ENCODE measurements at regions not wholly inside any gene's neighbourhood (a gene's known extent, or its start where the extent isn't known, plus 50 kb on each side); places are given as distances from the start of the nearest gene placed in this dataset.
"Not testable (repeated sequence)": the region's sequence is repeated elsewhere in the genome, so short reads cannot be mapped to it uniquely, and the experiment has no call there.

GRCh38 chr7:123270570-123270969 lies 70.8 kb upstream of the SLC13A1 start:
- CTCF ChIA-PET: no interaction called here
- peaks cover 2% of the 10 kb centered on the region for H3K9me3 Mint-ChIP-seq (ENCODE audit: low read depth)
- no peaks in the 10 kb centered on the region for H3K27me3 Mint-ChIP-seq
- no peak overlapping the region for H3K27ac Mint-ChIP-seq
- no peaks in the 10 kb centered on the region for H3K36me3 Mint-ChIP-seq
- no peak for ATAC-seq
- DNase-seq: no peak
- no peak overlapping the region for H3K4me3 Mint-ChIP-seq
- H3K4me1 Mint-ChIP-seq: no peaks in the 10 kb centered on the region

GRCh38 chr7:123265853-123266252 lies 66.1 kb upstream of the SLC13A1 start:
- ATAC-seq: no peak
- no peaks in the 10 kb centered on the region for H3K36me3 Mint-ChIP-seq
- no peaks in the 10 kb centered on the region for H3K27me3 Mint-ChIP-seq
- H3K4me3 Mint-ChIP-seq: no peak overlapping the region
- DNase-seq: no peak
- no peaks in the 10 kb centered on the region for H3K4me1 Mint-ChIP-seq
- peaks cover 2% of the 10 kb centered on the region for H3K9me3 Mint-ChIP-seq (ENCODE audit: low read depth)
- CTCF ChIA-PET: no interaction called here
- no peak overlapping the region for H3K27ac Mint-ChIP-seq

- H3K27ac Mint-ChIP-seq; ATAC-seq; CTCF ChIA-PET; DNase-seq; H3K4me3 Mint-ChIP-seq; H3K27me3 Mint-ChIP-seq; H3K9me3 Mint-ChIP-seq (ENCODE audit: low read depth); H3K36me3 Mint-ChIP-seq; H3K4me1 Mint-ChIP-seq: not testable (repeated sequence)
Measured at GRCh38 chr7:123264820-123265219, 65.1 kb upstream of the SLC13A1 start.

GRCh38 chr7:123260428-123260960 lies 60.7 kb upstream of the SLC13A1 start:
- no peaks in the 10 kb centered on the region for H3K4me1 Mint-ChIP-seq
- ATAC-seq (no peak), DNase-seq (no peak)
- no peak overlapping the region for H3K4me3 Mint-ChIP-seq
- peaks cover under 1% of the 10 kb centered on the region for H3K9me3 Mint-ChIP-seq (ENCODE audit: low read depth)
- CTCF ChIA-PET: no interaction called here
- no peaks in the 10 kb centered on the region for H3K27me3 Mint-ChIP-seq
- no peak overlapping the region for H3K27ac Mint-ChIP-seq
- no peaks in the 10 kb centered on the region for H3K36me3 Mint-ChIP-seq

- Mint-ChIP-seq H3K4me1 (no peaks in the 10 kb centered on the region), H3K9me3 (ENCODE audit: low read depth) (no peaks in the 10 kb centered on the region), H3K4me3 (no peak overlapping the region), H3K27me3 (no peaks in the 10 kb centered on the region), H3K36me3 (no peaks in the 10 kb centered on the region), H3K27ac (no peak overlapping the region)
- no peak for DNase-seq
- CTCF ChIA-PET: no interaction called here
- no peak for ATAC-seq
Measured at GRCh38 chr7:123259759-123260158, 60.0 kb upstream of the SLC13A1 start.

Data from activated CD8-positive, alpha-beta memory T cell treated with anti-CD3 and anti-CD28 coated beads, Interleukin-2, amount 10 ng/mL, durations not matched to agents 7 days and 5 days (primary cell).